ENCODE measurements at regions not wholly inside any gene's neighbourhood (a gene's known extent, or its start where the extent isn't known, plus 50 kb on each side); places are given as distances from the start of the nearest gene placed in this dataset.

GRCh38 chr6:87791485-87791884 is 89.5 kb upstream of the AKIRIN2 start:
- Mint-ChIP-seq H3K9me3 (no peaks in the 10 kb centered on the region), H3K27ac (no peak overlapping the region), H3K36me3 (no peaks in the 10 kb centered on the region), H3K4me1 (no peaks in the 10 kb centered on the region), H3K4me3 (no peak overlapping the region), H3K27me3 (ENCODE audit: low read depth in 3 of 3) (peaks cover 0 to 2% (median 0%) of the 10 kb centered on the region in 3 donors)
- no peak for DNase-seq

GRCh38 chr6:87791029-87791428 is 89.0 kb upstream of the AKIRIN2 start:
- H3K9me3 Mint-ChIP-seq = no peaks in the 10 kb centered on the region
- H3K4me3 Mint-ChIP-seq = no peak overlapping the region
- peaks cover 0 to 2% (median 0%) of the 10 kb centered on the region in 3 donors for H3K27me3 Mint-ChIP-seq (ENCODE audit: low read depth in 3 of 3)
- no peaks in the 10 kb centered on the region for H3K36me3 Mint-ChIP-seq
- no peak for DNase-seq
- H3K4me1 Mint-ChIP-seq = no peaks in the 10 kb centered on the region
- H3K27ac Mint-ChIP-seq = no peak overlapping the region

- H3K4me1 Mint-ChIP-seq = no peaks in the 10 kb centered on the region
- no peaks in the 10 kb centered on the region for H3K36me3 Mint-ChIP-seq
- H3K4me3 Mint-ChIP-seq = no peak overlapping the region
- no peak overlapping the region for H3K27ac Mint-ChIP-seq
- peaks cover 0 to 2% (median 0%) of the 10 kb centered on the region in 3 donors for H3K27me3 Mint-ChIP-seq (ENCODE audit: low read depth in 3 of 3)
- no peaks in the 10 kb centered on the region for H3K9me3 Mint-ChIP-seq
- DNase-seq = no peak
Measured at GRCh38 chr6:87789900-87790290, 87.9 kb upstream of the AKIRIN2 start.

- Mint-ChIP-seq H3K4me3 (no peak overlapping the region), H3K9me3 (no peaks in the 10 kb centered on the region), H3K4me1 (no peaks in the 10 kb centered on the region), H3K36me3 (no peaks in the 10 kb centered on the region), H3K27me3 (ENCODE audit: low read depth in 3 of 3) (peaks cover 0 to 2% (median 0%) of the 10 kb centered on the region in 3 donors), H3K27ac (no peak overlapping the region)
- no peak for DNase-seq
Measured at GRCh38 chr6:87789198-87789899, 87.3 kb upstream of the AKIRIN2 start.

GRCh38 chr6:87788141-87788540 is 86.1 kb upstream of the AKIRIN2 start:
- H3K36me3 Mint-ChIP-seq = no peaks in the 10 kb centered on the region
- no peaks in the 10 kb centered on the region for H3K9me3 Mint-ChIP-seq
- H3K27me3 Mint-ChIP-seq (ENCODE audit: low read depth in 3 of 3) = peaks cover 0 to 2% (median 0%) of the 10 kb centered on the region in 3 donors
- no peaks in the 10 kb centered on the region for H3K4me1 Mint-ChIP-seq
- no peak overlapping the region for H3K4me3 Mint-ChIP-seq
- H3K27ac Mint-ChIP-seq = no peak overlapping the region
- DNase-seq = no peak

- H3K36me3 Mint-ChIP-seq = no peaks in the 10 kb centered on the region
- DNase-seq = no peak
- no peak overlapping the region for H3K4me3 Mint-ChIP-seq
- no peak overlapping the region for H3K27ac Mint-ChIP-seq
- H3K27me3 Mint-ChIP-seq (ENCODE audit: low read depth in 3 of 3) = no peaks in the 10 kb centered on the region
- H3K4me1 Mint-ChIP-seq = no peaks in the 10 kb centered on the region
- no peaks in the 10 kb centered on the region for H3K9me3 Mint-ChIP-seq
Measured at GRCh38 chr6:87785229-87785862, 83.3 kb upstream of the AKIRIN2 start.

GRCh38 chr6:87784690-87785089 is 82.7 kb upstream of the AKIRIN2 start:
- H3K27me3 Mint-ChIP-seq (ENCODE audit: low read depth in 3 of 3) = no peaks in the 10 kb centered on the region

GRCh38 chr6:87784051-87784450 is 82.0 kb upstream of the AKIRIN2 start:
- H3K27ac Mint-ChIP-seq = no peak overlapping the region
- H3K27me3 Mint-ChIP-seq (ENCODE audit: low read depth in 3 of 3) = no peaks in the 10 kb centered on the region
- no peaks in the 10 kb centered on the region for H3K4me1 Mint-ChIP-seq
- H3K4me3 Mint-ChIP-seq = no peak overlapping the region
- DNase-seq = no peak
- no peaks in the 10 kb centered on the region for H3K36me3 Mint-ChIP-seq
- no peaks in the 10 kb centered on the region for H3K9me3 Mint-ChIP-seq

More at GRCh38 chr6:87784690-87785089, 82.7 kb upstream of the AKIRIN2 start:
- no peak for DNase-seq
- Mint-ChIP-seq H3K36me3 (no peaks in the 10 kb centered on the region), H3K4me1 (no peaks in the 10 kb centered on the region), H3K27ac (no peak overlapping the region), H3K9me3 (no peaks in the 10 kb centered on the region), H3K4me3 (no peak overlapping the region)

- H3K4me3 Mint-ChIP-seq = no peak overlapping the region
- no peaks in the 10 kb centered on the region for H3K27me3 Mint-ChIP-seq (ENCODE audit: low read depth in 3 of 3)
- no peaks in the 10 kb centered on the region for H3K4me1 Mint-ChIP-seq
- H3K9me3 Mint-ChIP-seq = no peaks in the 10 kb centered on the region
- DNase-seq = no peak
- no peak overlapping the region for H3K27ac Mint-ChIP-seq
- H3K36me3 Mint-ChIP-seq = no peaks in the 10 kb centered on the region
Measured at GRCh38 chr6:87779542-87779941, 77.5 kb upstream of the AKIRIN2 start.

- Mint-ChIP-seq H3K4me1 (no peaks in the 10 kb centered on the region), H3K27ac (no peak overlapping the region), H3K9me3 (no peaks in the 10 kb centered on the region), H3K36me3 (no peaks in the 10 kb centered on the region), H3K4me3 (no peak overlapping the region), H3K27me3 (ENCODE audit: low read depth in 3 of 3) (peaks cover 0 to 2% (median 0%) of the 10 kb centered on the region in 3 donors)
- no peak for DNase-seq
Measured at GRCh38 chr6:87772597-87773530, 70.8 kb upstream of the AKIRIN2 start.

GRCh38 chr6:87767478-87767877 is 65.4 kb upstream of the AKIRIN2 start:
- no peak overlapping the region for H3K27ac Mint-ChIP-seq
- no peak for DNase-seq

GRCh38 chr6:87766211-87766610 is 64.2 kb upstream of the AKIRIN2 start:
- no peak for DNase-seq
- no peaks in the 10 kb centered on the region for H3K9me3 Mint-ChIP-seq
- no peaks in the 10 kb centered on the region for H3K4me1 Mint-ChIP-seq
- H3K27me3 Mint-ChIP-seq (ENCODE audit: low read depth in 3 of 3) = peaks cover 0 to 2% (median 0%) of the 10 kb centered on the region in 3 donors
- no peaks in the 10 kb centered on the region for H3K36me3 Mint-ChIP-seq
- no peak overlapping the region for H3K27ac Mint-ChIP-seq
- no peak overlapping the region for H3K4me3 Mint-ChIP-seq

More at GRCh38 chr6:87767478-87767877, 65.4 kb upstream of the AKIRIN2 start:
- no peaks in the 10 kb centered on the region for H3K9me3 Mint-ChIP-seq
- H3K27me3 Mint-ChIP-seq (ENCODE audit: low read depth in 3 of 3) = peaks cover 0 to 2% (median 0%) of the 10 kb centered on the region in 3 donors
- H3K4me1 Mint-ChIP-seq = no peaks in the 10 kb centered on the region
- H3K4me3 Mint-ChIP-seq = no peak overlapping the region
- H3K36me3 Mint-ChIP-seq = no peaks in the 10 kb centered on the region

- DNase-seq = no peak
- Mint-ChIP-seq H3K9me3 (no peaks in the 10 kb centered on the region), H3K4me1 (no peaks in the 10 kb centered on the region), H3K36me3 (no peaks in the 10 kb centered on the region), H3K4me3 (no peak overlapping the region), H3K27ac (no peak overlapping the region), H3K27me3 (ENCODE audit: low read depth in 3 of 3) (peaks cover 0 to 2% (median 2%) of the 10 kb centered on the region in 3 donors)
Measured at GRCh38 chr6:87763901-87764300, 61.9 kb upstream of the AKIRIN2 start.

GRCh38 chr6:87763276-87763675 is 61.2 kb upstream of the AKIRIN2 start:
- H3K4me3 Mint-ChIP-seq = no peak overlapping the region
- H3K27ac Mint-ChIP-seq = no peak overlapping the region

More at GRCh38 chr6:87763276-87763675, 61.2 kb upstream of the AKIRIN2 start:
- Mint-ChIP-seq H3K9me3 (no peaks in the 10 kb centered on the region), H3K4me1 (no peaks in the 10 kb centered on the region), H3K27me3 (ENCODE audit: low read depth in 3 of 3) (peaks cover 0 to 2% (median 2%) of the 10 kb centered on the region in 3 donors), H3K36me3 (no peaks in the 10 kb centered on the region)
- DNase-seq = no peak

Data from immature natural killer cell (primary cell).